Keratinocyte (primary cell): ENCODE measurements at regions not wholly inside any gene's neighbourhood (a gene's known extent, or its start where the extent isn't known, plus 50 kb on each side); places are given as distances from the start of the nearest gene placed in this dataset.
"Not testable (repeated sequence)": the region's sequence is repeated elsewhere in the genome, so short reads cannot be mapped to it uniquely, and the experiment has no call there.

Source experiments
- DNase-seq: peaks from one replicate; pipeline ENCODE4 v3.0.0-alpha.2; 2011; ENCODE audit warnings: low read depth, missing footprints, low spot score
- FAIRE-seq: peaks from 2 replicates; lab custom pipeline; 2011; peaks lifted over from hg19 to GRCh38; lab: Jason Lieb, UNC
- H2AFZ ChIP-seq: 2 replicates; pipeline ENCODE4 v1.6.0; 2012; ENCODE audit warnings: low read length, control low read depth, inconsistent platforms; ENCODE audit not compliant: control insufficient read depth
- H3K27ac ChIP-seq: 2 replicates; pipeline ENCODE4 v1.5.1; 2011; ENCODE audit warnings: low read length; ENCODE audit not compliant: control insufficient read depth, insufficient read depth
- H3K27me3 ChIP-seq: 3 replicates; pipeline ENCODE4 v1.6.0; 2011; ENCODE audit warnings: low read length; ENCODE audit not compliant: control insufficient read depth, insufficient read depth; ENCODE audit errors: extremely low read depth
- H3K36me3 ChIP-seq, 2 experiments: 2 replicates in 1 of 2; 3 replicates in 1 of 2; pipeline ENCODE4 v1.5.1; 2011; ENCODE audit warnings: low read length in 2 of 2, mild to moderate bottlenecking in 1 of 2; ENCODE audit not compliant: control insufficient read depth in 2 of 2, insufficient read depth in 2 of 2; ENCODE audit errors: extremely low read depth in 1 of 2
- H3K4me1 ChIP-seq: 3 replicates; pipeline ENCODE4 v1.5.1; 2011; ENCODE audit warnings: low read length; ENCODE audit not compliant: control insufficient read depth, insufficient read depth; ENCODE audit errors: extremely low read depth
- H3K4me2 ChIP-seq: 3 replicates; pipeline ENCODE4 v1.6.0; 2011; ENCODE audit warnings: low read depth, low read length; ENCODE audit not compliant: control insufficient read depth, insufficient read depth; ENCODE audit errors: extremely low read depth
- H3K4me3 ChIP-seq, 3 experiments: fragments of 200-600 bp in 1 of 3; sonication (generic) in 1 of 3; 2 replicates in 2 of 3; 3 replicates in 1 of 3; pipeline ENCODE4 v1.5.1; 2011 to 2016; ENCODE audit warnings: low read length in 3 of 3, mild to moderate bottlenecking in 3 of 3, control low read depth in 2 of 3, inconsistent platforms in 1 of 3, low read depth in 1 of 3, mixed read lengths in 1 of 3, mixed run types in 1 of 3, moderate library complexity in 1 of 3; ENCODE audit not compliant: control insufficient read depth in 2 of 3, insufficient read depth in 2 of 3; ENCODE audit errors: extremely low read depth in 1 of 3
- H3K79me2 ChIP-seq: 2 replicates; pipeline ENCODE4 v1.6.0; 2012; ENCODE audit warnings: low read length; ENCODE audit not compliant: control insufficient read depth, insufficient read depth
- H3K9ac ChIP-seq: 3 replicates; pipeline ENCODE4 v1.6.0; 2011; ENCODE audit warnings: low read length; ENCODE audit not compliant: control insufficient read depth, insufficient read depth; ENCODE audit errors: extremely low read depth
- H3K9me1 ChIP-seq: 3 replicates; pipeline ENCODE4 v1.6.0; 2011; ENCODE audit warnings: low read length; ENCODE audit not compliant: control insufficient read depth, insufficient read depth; ENCODE audit errors: extremely low read depth
- H3K9me3 ChIP-seq: 2 replicates; pipeline ENCODE4 v1.5.1; 2012; ENCODE audit warnings: low read depth, low read length; ENCODE audit not compliant: control insufficient read depth
- H4K20me1 ChIP-seq: 3 replicates; pipeline ENCODE4 v1.6.0; 2011; ENCODE audit warnings: low read length; ENCODE audit not compliant: control insufficient read depth, insufficient read depth; ENCODE audit errors: extremely low read depth
- CTCF ChIP-seq, 3 experiments: IDR thresholded peaks in 1 of 3; conservative IDR thresholded peaks in 1 of 3; optimal IDR thresholded peaks in 1 of 3; 2 replicates in 2 of 3; 3 replicates in 1 of 3; pipeline versions ENCODE3 to v1.5.1; 2011; ENCODE audit warnings: low read length in 3 of 3, mild to moderate bottlenecking in 3 of 3, moderate library complexity in 2 of 3, control low read depth in 1 of 3, inconsistent platforms in 1 of 3; ENCODE audit not compliant: insufficient read depth in 2 of 3; ENCODE audit errors: extremely low read depth in 1 of 3
- EZH2 ChIP-seq: IDR thresholded peaks from one replicate; pipeline ENCODE4 v1.6.1; 2012; ENCODE audit warnings: inconsistent platforms, mild to moderate bottlenecking, low read length, moderate library complexity
- dilution Hi-C: fragments of 300-500 bp; cut with MboI; formaldehyde crosslinking; loops from one replicate; pipeline ENCODE4 v1.7.0; 2020; ENCODE audit warnings: low sequenced_read_pairs; ENCODE audit not compliant: extremely low pct_ligation_motif_present

- no peaks in the 10 kb centered on the region for H3K27me3 ChIP-seq
- no peaks in the 10 kb centered on the region for H3K79me2 ChIP-seq
- no peak overlapping the region for H3K27ac ChIP-seq
- no peaks in the 10 kb centered on the region for H3K36me3 ChIP-seq
- no peak for FAIRE-seq
- no peaks in the 10 kb centered on the region for H3K9me1 ChIP-seq
- no peak overlapping the region for H3K4me3 ChIP-seq
- no peak overlapping the region for H3K4me2 ChIP-seq
- no peak for DNase-seq
- TF ChIP-seq EZH2 (no peak), CTCF (optimal IDR thresholded peaks at IDR 0.05 in 1 of 3, IDR thresholded peaks at IDR 0.05 in 1 of 3, conservative IDR thresholded peaks at IDR 0.05 in 1 of 3; ENCODE audit: extremely low read depth in 1 of 3, insufficient read depth in 2 of 3, low read length in 3 of 3) (no peak)
- dilution Hi-C loops: no loop called here
- no peaks in the 10 kb centered on the region for H4K20me1 ChIP-seq
- H3K9ac ChIP-seq: no peak overlapping the region
- no peaks in the 10 kb centered on the region for H3K9me3 ChIP-seq
- H2AFZ ChIP-seq: no peak overlapping the region
- no peaks in the 10 kb centered on the region for H3K4me1 ChIP-seq
These were observed 892.5 kb downstream of the DNAJB9 start for GRCh38 chr7:109462171-109462570.

- H3K4me2 ChIP-seq, H3K27me3 ChIP-seq, H3K9me3 ChIP-seq, H3K4me3 ChIP-seq, FAIRE-seq, H3K9me1 ChIP-seq, dilution Hi-C loops, H3K27ac ChIP-seq, DNase-seq, H3K79me2 ChIP-seq, H3K9ac ChIP-seq, H3K4me1 ChIP-seq, H2AFZ ChIP-seq, H4K20me1 ChIP-seq, H3K36me3 ChIP-seq: not testable (repeated sequence)
These were observed 898.1 kb downstream of the DNAJB9 start for GRCh38 chr7:109467729-109468128.

- no peaks in the 10 kb centered on the region for H3K4me1 ChIP-seq
- no peak for TF ChIP-seq CTCF (optimal IDR thresholded peaks at IDR 0.05 in 1 of 3, IDR thresholded peaks at IDR 0.05 in 1 of 3, conservative IDR thresholded peaks at IDR 0.05 in 1 of 3; ENCODE audit: extremely low read depth in 1 of 3, insufficient read depth in 2 of 3, low read length in 3 of 3)
- no peak for TF ChIP-seq EZH2
- H3K36me3 ChIP-seq: no peaks in the 10 kb centered on the region
- H3K4me3 ChIP-seq: no peak overlapping the region
- dilution Hi-C loops: no loop called here
- no peak overlapping the region for H3K4me2 ChIP-seq
- H3K79me2 ChIP-seq: no peaks in the 10 kb centered on the region
- H3K9me1 ChIP-seq: no peaks in the 10 kb centered on the region
- no peak overlapping the region for H3K9ac ChIP-seq
- H4K20me1 ChIP-seq: no peaks in the 10 kb centered on the region
- no peak overlapping the region for H3K27ac ChIP-seq
- DNase-seq (no peak), FAIRE-seq (no peak)
- H3K9me3 ChIP-seq: no peaks in the 10 kb centered on the region
- no peak overlapping the region for H2AFZ ChIP-seq
- H3K27me3 ChIP-seq: no peaks in the 10 kb centered on the region
These were observed 903.5 kb downstream of the DNAJB9 start for GRCh38 chr7:109473172-109473571.
